ENCODE measurements at regions not wholly inside any gene's neighbourhood (a gene's known extent, or its start where the extent isn't known, plus 50 kb on each side); places are given as distances from the start of the nearest gene placed in this dataset.

DNA sequence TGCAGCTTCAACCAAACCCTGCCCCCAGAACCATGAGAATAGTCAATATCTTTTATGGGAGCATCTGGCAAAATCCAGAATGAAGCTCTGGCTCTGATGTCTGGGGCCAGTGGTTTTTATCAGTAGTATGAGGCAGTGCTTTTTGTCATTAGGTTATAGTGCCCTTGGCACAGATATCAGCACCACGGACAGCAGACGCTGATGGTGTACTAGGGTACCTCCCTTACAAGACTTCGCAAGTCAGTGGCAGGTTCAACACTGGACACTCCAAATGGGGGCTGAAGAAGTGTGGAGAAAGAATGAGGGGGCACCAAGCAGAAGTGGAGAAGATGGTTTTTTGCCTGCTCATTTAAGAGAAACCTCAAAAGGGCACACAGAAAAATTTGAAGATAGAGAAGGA is 68.2 kb upstream of the E2F7 start:
- no peaks in the 10 kb centered on the region for H3K4me1 Mint-ChIP-seq
- peak; percentile 71 for DNase-seq

More for the DNA sequence above, 68.2 kb upstream of the E2F7 start:
- H2BK20ac ChIP-seq (ENCODE audit: low read depth, low read length, poor library complexity, severe bottlenecking): no peak overlapping the region
- H3K9me3 ChIP-seq (ENCODE audit: control insufficient read depth, low read depth, low read length): no peaks in the 10 kb centered on the region
- no peak overlapping the region for H4K91ac ChIP-seq (ENCODE audit: insufficient read length, low read depth, low read length)
- Mint-ChIP-seq H3K36me3 (ENCODE audit: insufficient read depth in 1 of 3, low read depth in 3 of 3) (no peaks in the 10 kb centered on the region), H3K9me3 (no peaks in the 10 kb centered on the region), H3K27me3 (ENCODE audit: low read depth) (peaks cover 2% of the 10 kb centered on the region; the same call in 1 of the 2 replicates), H3K4me3 (no peak overlapping the region), H3K27ac (no peak overlapping the region)
- no peak overlapping the region for H3K14ac ChIP-seq (ENCODE audit: insufficient read depth, low read length)
- no peaks in the 10 kb centered on the region for H3K27me3 ChIP-seq (ENCODE audit: insufficient read depth, low read length)
- H3K4me1 ChIP-seq (ENCODE audit: insufficient read depth, low read length): no peaks in the 10 kb centered on the region
- no peak overlapping the region for H3K56ac ChIP-seq (ENCODE audit: insufficient read length, low read depth, low read length)
- no peak for TF ChIP-seq CTCF (conservative IDR thresholded peaks at IDR 0.05)
- no peak overlapping the region for H2AK5ac ChIP-seq (ENCODE audit: insufficient read length, low read length)
- no peak overlapping the region for H3K4me2 ChIP-seq (ENCODE audit: insufficient read depth, insufficient read length, low read length)
- no peak overlapping the region for H3K9ac ChIP-seq (ENCODE audit: extremely low read depth, insufficient read length, low read length)
- H3T11ph ChIP-seq (ENCODE audit: low read length): no peak overlapping the region
- H3K23ac ChIP-seq (ENCODE audit: insufficient read length, low read depth, low read length): no peak overlapping the region
- H3K4ac ChIP-seq (ENCODE audit: low read depth, low read length): no peak overlapping the region
- H2BK5ac ChIP-seq (ENCODE audit: insufficient read length, low read length): no peak overlapping the region
- no peaks in the 10 kb centered on the region for H3K79me1 ChIP-seq (ENCODE audit: insufficient read depth, low read depth, low read length, poor library complexity, severe bottlenecking)
- H3K18ac ChIP-seq (ENCODE audit: insufficient read length, low read depth, low read length): no peak overlapping the region
- H4K5ac ChIP-seq (ENCODE audit: insufficient read length, low read depth, low read length): no peak overlapping the region
- no peak overlapping the region for H3K27ac ChIP-seq (ENCODE audit: insufficient read length, low read depth, low read length)
- H4K8ac ChIP-seq (replicated peaks; ENCODE audit: insufficient read length, low read depth, low read length): no peak overlapping the region
- no peaks in the 10 kb centered on the region for H3K23me2 ChIP-seq (ENCODE audit: insufficient read length, low read depth, low read length, poor library complexity, severe bottlenecking)
- no peaks in the 10 kb centered on the region for H3K79me2 ChIP-seq (ENCODE audit: insufficient read depth, low read length)
- H4K20me1 ChIP-seq (ENCODE audit: control insufficient read depth, insufficient read depth, insufficient read length): no peaks in the 10 kb centered on the region
- WGBS (ENCODE audit: extremely low coverage, insufficient read length, low lambda C conversion rate): no CpG with 5 or more reads among the region's 3 CpGs
- no peak overlapping the region for H2BK12ac ChIP-seq (ENCODE audit: insufficient read length, low read depth, low read length)
- H2BK15ac ChIP-seq (ENCODE audit: low read depth, low read length): no peak overlapping the region
- no peak overlapping the region for H2AFZ ChIP-seq (ENCODE audit: low read length)
- no peak overlapping the region for H2BK120ac ChIP-seq (ENCODE audit: low read depth, low read length, poor library complexity, severe bottlenecking)
